ENCODE measurements at regions not wholly inside any gene's neighbourhood (a gene's known extent, or its start where the extent isn't known, plus 50 kb on each side); places are given as distances from the start of the nearest gene placed in this dataset.

DNA sequence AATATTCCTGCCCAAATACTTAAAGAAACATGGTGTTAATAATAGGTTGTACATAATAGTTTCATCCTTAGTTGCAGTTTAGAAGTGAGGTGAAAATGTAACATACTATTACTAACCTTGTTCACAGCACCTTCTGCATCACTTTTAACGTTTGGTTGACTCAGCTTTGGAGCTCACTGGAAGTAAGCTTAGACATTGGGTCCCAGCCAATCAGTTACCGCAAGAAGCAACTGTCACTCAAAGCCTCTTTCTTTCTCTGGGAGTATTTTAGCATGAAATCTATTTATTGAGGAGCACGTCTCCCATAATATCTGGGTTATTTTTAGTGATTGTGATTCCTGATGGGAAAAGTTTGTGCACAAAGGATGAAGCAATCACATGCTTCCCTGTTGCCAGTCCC lies 472.6 kb downstream of the SNAPC1 start:
- ATAC-seq (no peak), DNase-seq (no peak)
- no peaks in the 10 kb centered on the region for H3K9me3 ChIP-seq
- in situ Hi-C loops (cut with MboI; ENCODE audit: low sequenced_read_pairs in 4 of 4) = no loop called here
- H3K27me3 ChIP-seq = no peaks in the 10 kb centered on the region
- H3K4me3 ChIP-seq = no peak overlapping the region
- H3K27ac ChIP-seq = no peak overlapping the region
- no peaks in the 10 kb centered on the region for H3K4me1 ChIP-seq
- H3K36me3 ChIP-seq = no peaks in the 10 kb centered on the region
- TF ChIP-seq POLR2A (IDR thresholded peaks at IDR 0.05) = no peak
- TF ChIP-seq, protein P1, sequence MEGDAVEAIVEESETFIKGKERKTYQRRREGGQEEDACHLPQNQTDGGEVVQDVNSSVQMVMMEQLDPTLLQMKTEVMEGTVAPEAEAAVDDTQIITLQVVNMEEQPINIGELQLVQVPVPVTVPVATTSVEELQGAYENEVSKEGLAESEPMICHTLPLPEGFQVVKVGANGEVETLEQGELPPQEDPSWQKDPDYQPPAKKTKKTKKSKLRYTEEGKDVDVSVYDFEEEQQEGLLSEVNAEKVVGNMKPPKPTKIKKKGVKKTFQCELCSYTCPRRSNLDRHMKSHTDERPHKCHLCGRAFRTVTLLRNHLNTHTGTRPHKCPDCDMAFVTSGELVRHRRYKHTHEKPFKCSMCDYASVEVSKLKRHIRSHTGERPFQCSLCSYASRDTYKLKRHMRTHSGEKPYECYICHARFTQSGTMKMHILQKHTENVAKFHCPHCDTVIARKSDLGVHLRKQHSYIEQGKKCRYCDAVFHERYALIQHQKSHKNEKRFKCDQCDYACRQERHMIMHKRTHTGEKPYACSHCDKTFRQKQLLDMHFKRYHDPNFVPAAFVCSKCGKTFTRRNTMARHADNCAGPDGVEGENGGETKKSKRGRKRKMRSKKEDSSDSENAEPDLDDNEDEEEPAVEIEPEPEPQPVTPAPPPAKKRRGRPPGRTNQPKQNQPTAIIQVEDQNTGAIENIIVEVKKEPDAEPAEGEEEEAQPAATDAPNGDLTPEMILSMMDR (IDR thresholded peaks at IDR 0.05 in 4 of 5, conservative IDR thresholded peaks at IDR 0.05 in 1 of 5) = no peak
- intact Hi-C loops (cut with DNase I; ENCODE audit: low total_unique reads) = no loop called here

DNA sequence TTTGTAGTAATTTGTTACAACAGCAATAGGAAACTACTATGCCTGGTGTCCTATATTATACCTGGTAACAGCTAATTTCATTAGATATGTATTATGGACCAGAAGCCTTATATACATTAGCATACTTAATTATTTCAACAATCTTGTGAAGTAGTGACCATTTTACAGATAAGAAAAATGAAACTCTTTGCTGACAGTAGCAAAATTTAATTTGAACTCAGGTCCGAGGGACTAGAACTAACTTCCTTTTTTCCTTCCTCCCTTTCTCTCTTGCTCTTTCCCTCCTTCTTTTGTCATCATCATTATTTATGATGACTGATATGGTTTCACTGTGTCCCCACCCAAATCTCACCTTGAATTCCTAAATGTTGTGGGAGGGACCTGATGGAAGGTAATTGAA lies 482.0 kb downstream of the SNAPC1 start:
- Histone ChIP-seq H3K4me3 (no peak overlapping the region), H3K4me1 (no peaks in the 10 kb centered on the region), H3K36me3 (no peaks in the 10 kb centered on the region), H3K9me3 (no peaks in the 10 kb centered on the region), H3K27ac (no peak overlapping the region), H3K27me3 (no peaks in the 10 kb centered on the region)
- intact Hi-C loops (cut with DNase I; ENCODE audit: low total_unique reads) = no loop called here
- TF ChIP-seq, protein P1 (IDR thresholded peaks at IDR 0.05 in 4 of 5, conservative IDR thresholded peaks at IDR 0.05 in 1 of 5) = no peak
- no peak for TF ChIP-seq POLR2A (IDR thresholded peaks at IDR 0.05)
- ATAC-seq = no peak
- DNase-seq = no peak
- in situ Hi-C loops (cut with MboI; ENCODE audit: low sequenced_read_pairs in 4 of 4) = no loop called here

DNA sequence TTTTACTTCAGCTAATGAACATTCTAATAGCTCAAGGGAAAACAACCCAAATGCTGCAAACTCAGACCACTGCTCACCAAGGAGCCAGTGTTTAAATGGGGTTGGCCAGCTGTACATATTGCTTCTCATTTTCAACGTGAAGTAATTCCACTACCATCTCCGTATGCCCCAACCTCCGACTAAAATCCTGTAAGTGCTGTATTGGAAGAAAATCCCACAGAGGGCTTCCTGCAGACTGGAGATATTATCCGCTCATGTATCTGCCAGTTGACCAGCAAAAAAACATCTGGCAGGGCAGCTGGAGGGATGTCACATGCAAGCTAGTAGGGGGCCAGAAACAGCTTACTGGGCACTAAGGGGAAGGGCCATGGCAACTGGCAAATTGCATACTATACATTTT lies 485.0 kb downstream of the SNAPC1 start:
- in situ Hi-C loops (cut with MboI; ENCODE audit: low sequenced_read_pairs in 4 of 4) = no loop called here

DNA sequence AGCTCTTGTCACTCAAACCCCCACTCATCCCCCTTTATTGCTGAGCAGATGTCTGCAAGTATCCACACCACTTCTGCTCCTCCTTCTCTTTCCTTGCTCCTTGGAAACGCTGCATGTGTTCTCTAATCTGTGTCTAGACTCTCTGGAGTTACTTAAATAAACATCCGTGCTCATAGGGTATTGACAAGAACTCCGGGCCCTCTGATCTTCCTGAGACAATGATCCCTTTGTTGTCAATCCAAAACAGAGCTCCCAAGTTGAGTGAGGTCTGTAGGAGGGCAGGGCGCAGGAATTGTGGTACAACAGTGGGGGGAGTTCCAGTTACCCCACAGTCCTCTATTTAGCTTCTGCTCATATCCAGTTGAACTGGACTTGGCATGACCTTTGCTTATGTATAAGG lies 489.0 kb downstream of the SNAPC1 start:
- TF ChIP-seq POLR2A (IDR thresholded peaks at IDR 0.05) = no peak
- TF ChIP-seq, protein P1 (IDR thresholded peaks at IDR 0.05 in 4 of 5, conservative IDR thresholded peaks at IDR 0.05 in 1 of 5) = no peak
- no peak for DNase-seq
- in situ Hi-C loops (cut with MboI; ENCODE audit: low sequenced_read_pairs in 4 of 4) = no loop called here

More for the DNA sequence above, 485.0 kb downstream of the SNAPC1 start:
- intact Hi-C loops (cut with DNase I; ENCODE audit: low total_unique reads) = no loop called here
- Histone ChIP-seq H3K36me3 (no peaks in the 10 kb centered on the region), H3K9me3 (no peaks in the 10 kb centered on the region), H3K4me3 (no peak overlapping the region), H3K27me3 (no peaks in the 10 kb centered on the region), H3K4me1 (no peaks in the 10 kb centered on the region), H3K27ac (no peak overlapping the region)
- TF ChIP-seq, protein P1 (IDR thresholded peaks at IDR 0.05 in 4 of 5, conservative IDR thresholded peaks at IDR 0.05 in 1 of 5) = no peak
- TF ChIP-seq POLR2A (IDR thresholded peaks at IDR 0.05) = no peak
- ATAC-seq (no peak), DNase-seq (no peak)

DNA sequence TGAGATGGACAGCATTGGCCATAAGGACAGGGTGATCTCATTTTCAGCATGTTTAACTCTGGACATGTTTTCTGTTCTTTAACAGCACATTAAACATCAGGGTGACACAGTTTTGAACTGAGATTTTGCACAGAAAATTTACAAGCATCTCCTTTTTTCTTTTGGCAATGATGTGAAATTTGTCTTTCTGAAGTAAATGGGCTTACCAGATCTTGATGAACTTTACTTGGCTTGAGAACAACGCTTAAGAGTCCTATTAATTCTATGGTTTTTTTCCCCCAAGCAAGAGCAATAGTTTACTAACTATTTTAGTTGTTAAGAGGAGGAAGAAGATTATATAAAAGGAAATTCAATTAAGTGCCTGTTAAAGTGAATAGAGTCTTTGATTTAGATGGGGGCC lies 491.0 kb downstream of the SNAPC1 start:
- Histone ChIP-seq H3K36me3 (no peaks in the 10 kb centered on the region), H3K4me3 (no peak overlapping the region), H3K4me1 (no peaks in the 10 kb centered on the region), H3K9me3 (no peaks in the 10 kb centered on the region), H3K27ac (no peak overlapping the region), H3K27me3 (no peaks in the 10 kb centered on the region)
- TF ChIP-seq, protein P1 (IDR thresholded peaks at IDR 0.05 in 4 of 5, conservative IDR thresholded peaks at IDR 0.05 in 1 of 5) = no peak
- TF ChIP-seq POLR2A (IDR thresholded peaks at IDR 0.05) = no peak
- intact Hi-C loops (cut with DNase I; ENCODE audit: low total_unique reads) (no loop called here), in situ Hi-C loops (cut with MboI; ENCODE audit: low sequenced_read_pairs in 4 of 4) (no loop called here)
- ATAC-seq (no peak), DNase-seq (no peak)

More for the DNA sequence above, 489.0 kb downstream of the SNAPC1 start:
- intact Hi-C loops (cut with DNase I; ENCODE audit: low total_unique reads) = no loop called here
- H3K9me3 ChIP-seq = no peaks in the 10 kb centered on the region
- no peak overlapping the region for H3K27ac ChIP-seq
- H3K36me3 ChIP-seq = no peaks in the 10 kb centered on the region
- no peak overlapping the region for H3K4me3 ChIP-seq
- no peak for ATAC-seq
- H3K27me3 ChIP-seq = no peaks in the 10 kb centered on the region
- H3K4me1 ChIP-seq = no peaks in the 10 kb centered on the region
